HEK293 (cell line): ENCODE measurements at regions not wholly inside any gene's neighbourhood (a gene's known extent, or its start where the extent isn't known, plus 50 kb on each side); places are given as distances from the start of the nearest gene placed in this dataset.

Source experiments
- CTCF ChIA-PET: fragments of 350-600 bp; formaldehyde crosslinking; extraction: SDS; loops from one replicate; lab custom pipeline; 2021; ENCODE audit warnings: antibody characterized with exemption; lab: Yijun Ruan, JAX
- POLR2A ChIA-PET: fragments of 300-600 bp; formaldehyde crosslinking; extraction: SDS; loops from one replicate; lab custom pipeline; 2020; ENCODE audit warnings: antibody characterized with exemption, inconsistent platforms; lab: Yijun Ruan, JAX
- H3K27ac ChIP-seq: fragments of 200-500 bp; sonication (Bioruptor generic); 2 replicates; pipeline ENCODE4 v1.5.1; 2014; ENCODE audit warnings: low read depth, low read length, control low read depth, inconsistent platforms; ENCODE audit errors: extremely low read depth
- H3K36me3 ChIP-seq, 2 experiments: fragments of 200-500 bp in 1 of 2; sonication (Bioruptor generic) in 1 of 2; 1 replicate in 1 of 2; 2 replicates in 1 of 2; pipeline ENCODE4 v1.5.1; 2014 to 2017; ENCODE audit warnings: inconsistent platforms in 2 of 2, low read length in 2 of 2; ENCODE audit not compliant: control insufficient read depth in 2 of 2, insufficient read depth in 1 of 2
- H3K4me1 ChIP-seq: fragments of 200-500 bp; sonication (Bioruptor generic); 2 replicates; pipeline ENCODE4 v1.5.1; 2014; ENCODE audit warnings: mild to moderate bottlenecking, low read length, inconsistent platforms; ENCODE audit not compliant: control insufficient read depth, insufficient read depth
- H3K4me3 ChIP-seq: 2 replicates; pipeline ENCODE4 v1.5.1; 2011; ENCODE audit warnings: low read depth, mild to moderate bottlenecking, control low read depth, low read length, moderate library complexity
- H3K9me3 ChIP-seq: fragments of 200-500 bp; sonication (Bioruptor generic); 2 replicates; pipeline ENCODE4 v1.5.1; 2014; ENCODE audit warnings: low read depth, low read length, inconsistent platforms; ENCODE audit not compliant: control insufficient read depth, insufficient read depth
- EGR2 ChIP-seq: fragments of 450-650 bp; formaldehyde crosslinking; IDR thresholded peaks from 2 replicates; pipeline ENCODE4 v1.5.1; 2016; ENCODE audit warnings: low read depth, missing biosample characterization, missing genetic modification characterization
- FEZF1 ChIP-seq: fragments of 450-650 bp; formaldehyde crosslinking; IDR thresholded peaks from 2 replicates; pipeline ENCODE4 v1.5.1; 2016; ENCODE audit warnings: missing biosample characterization, missing genetic modification characterization
- PATZ1 ChIP-seq: fragments of 450-650 bp; formaldehyde crosslinking; IDR thresholded peaks from 2 replicates; pipeline ENCODE4 v1.5.1; 2016; ENCODE audit warnings: missing biosample characterization, missing genetic modification characterization
- YY1 ChIP-seq: fragments of 450-650 bp; formaldehyde crosslinking; IDR thresholded peaks from 2 replicates; pipeline ENCODE4 v1.5.1; 2018; ENCODE audit warnings: missing biosample characterization, missing genetic modification characterization
- ZBTB17 ChIP-seq: fragments of 450-650 bp; formaldehyde crosslinking; IDR thresholded peaks from 2 replicates; pipeline ENCODE4 v1.5.1; 2016; ENCODE audit warnings: missing biosample characterization, missing genetic modification characterization
- ZNF148 ChIP-seq: fragments of 450-650 bp; formaldehyde crosslinking; IDR thresholded peaks from 2 replicates; pipeline ENCODE4 v1.5.0; 2017; ENCODE audit warnings: missing biosample characterization, missing genetic modification characterization, borderline replicate concordance
- ZNF155 ChIP-seq: fragments of 450-650 bp; formaldehyde crosslinking; IDR thresholded peaks from 2 replicates; pipeline ENCODE4 v1.5.1; 2016; ENCODE audit warnings: missing biosample characterization, missing genetic modification characterization
- ZNF19 ChIP-seq: fragments of 450-650 bp; formaldehyde crosslinking; IDR thresholded peaks from 2 replicates; pipeline ENCODE4; 2016; ENCODE audit warnings: missing biosample characterization, missing genetic modification characterization, low read depth
- ZNF23 ChIP-seq: fragments of 450-650 bp; formaldehyde crosslinking; IDR thresholded peaks from 2 replicates; pipeline ENCODE4 v1.5.1; 2016; ENCODE audit warnings: missing biosample characterization, missing genetic modification characterization, borderline replicate concordance
- ZNF280D ChIP-seq: fragments of 450-650 bp; formaldehyde crosslinking; IDR thresholded peaks from 2 replicates; pipeline ENCODE4 v1.5.1; 2016; ENCODE audit warnings: missing biosample characterization, missing genetic modification characterization
- ZNF366 ChIP-seq: fragments of 450-650 bp; formaldehyde crosslinking; conservative IDR thresholded peaks from 2 replicates; pipeline ENCODE4 v1.5.1; 2016; ENCODE audit warnings: missing biosample characterization, missing genetic modification characterization
- ZNF423 ChIP-seq: fragments of 450-650 bp; formaldehyde crosslinking; IDR thresholded peaks from 2 replicates; pipeline ENCODE4 v1.5.1; 2016; ENCODE audit warnings: missing biosample characterization, missing genetic modification characterization
- ZNF48 ChIP-seq: fragments of 450-650 bp; formaldehyde crosslinking; IDR thresholded peaks from 2 replicates; pipeline ENCODE4 v1.5.1; 2016; ENCODE audit warnings: missing biosample characterization, missing genetic modification characterization
- ZNF518A ChIP-seq: fragments of 450-650 bp; formaldehyde crosslinking; conservative IDR thresholded peaks from 2 replicates; pipeline ENCODE4 v1.5.1; 2016; ENCODE audit warnings: low read depth, missing biosample characterization, missing genetic modification characterization
- ZNF530 ChIP-seq: fragments of 450-650 bp; formaldehyde crosslinking; IDR thresholded peaks from 2 replicates; pipeline ENCODE4 v1.5.1; 2016; ENCODE audit warnings: low read depth, missing biosample characterization, missing genetic modification characterization
- ZNF555 ChIP-seq: fragments of 450-650 bp; formaldehyde crosslinking; conservative IDR thresholded peaks from 2 replicates; pipeline ENCODE4 v1.5.1; 2017; ENCODE audit warnings: missing biosample characterization, mild to moderate bottlenecking, missing genetic modification characterization, inconsistent platforms
- ZNF596 ChIP-seq: fragments of 450-650 bp; IDR thresholded peaks from 2 replicates; pipeline ENCODE4 v1.5.0; 2018; ENCODE audit warnings: missing biosample characterization, mild to moderate bottlenecking, missing genetic modification characterization, moderate library complexity
- ZNF623 ChIP-seq: fragments of 450-650 bp; formaldehyde crosslinking; IDR thresholded peaks from 2 replicates; pipeline ENCODE4 v1.5.1; 2016; ENCODE audit warnings: missing biosample characterization, missing genetic modification characterization
- ZNF645 ChIP-seq: fragments of 450-650 bp; formaldehyde crosslinking; IDR thresholded peaks from 2 replicates; pipeline ENCODE4; 2016; ENCODE audit warnings: missing biosample characterization, missing genetic modification characterization
- ZNF660 ChIP-seq: fragments of 450-650 bp; IDR thresholded peaks from 2 replicates; pipeline ENCODE4 v1.5.1; 2018; ENCODE audit warnings: missing biosample characterization, mild to moderate bottlenecking, missing genetic modification characterization
- ZNF76 ChIP-seq: fragments of 450-650 bp; formaldehyde crosslinking; IDR thresholded peaks from 2 replicates; pipeline ENCODE4; 2016; ENCODE audit warnings: low read depth, missing biosample characterization, missing genetic modification characterization, borderline replicate concordance
- ZNF830 ChIP-seq: fragments of 450-650 bp; IDR thresholded peaks from 2 replicates; pipeline ENCODE4 v1.5.0; 2018; ENCODE audit warnings: missing biosample characterization, missing genetic modification characterization, low read depth, mild to moderate bottlenecking, moderate library complexity

DNA sequence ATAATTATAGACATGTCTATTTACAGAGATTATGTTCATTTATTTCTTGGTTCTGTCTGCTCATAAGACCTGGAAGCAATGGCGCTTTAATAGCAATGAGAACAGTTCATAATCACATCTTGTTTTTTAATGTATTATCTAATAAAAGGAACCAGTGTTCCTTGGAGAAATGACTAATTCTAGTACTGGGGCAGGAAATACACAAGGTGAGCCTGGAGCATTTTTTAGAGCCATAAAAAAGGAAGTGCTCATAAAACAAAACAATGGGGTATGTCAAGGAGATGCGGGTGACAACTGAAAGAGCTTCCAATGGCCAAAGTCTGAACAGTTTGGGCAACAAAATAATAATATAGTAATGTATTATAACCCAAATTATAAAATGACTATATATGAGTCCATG, 531.9 kb upstream of the CHD1 start (continued):
- TF ChIP-seq PATZ1 (tag by site-specific recombination) (no peak), ZNF623 (tag by site-specific recombination) (no peak), ZNF155 (tag by site-specific recombination) (no peak)

- Histone ChIP-seq H3K9me3 (no peaks in the 10 kb centered on the region), H3K27ac (no peak overlapping the region), H3K4me3 (no peak overlapping the region), H3K36me3 (no peaks in the 10 kb centered on the region), H3K4me1 (no peaks in the 10 kb centered on the region)
- ChIA-PET POLR2A (no interaction called here), CTCF (no interaction called here)
- TF ChIP-seq ZNF280D (tag by site-specific recombination) (no peak), ZNF596 (tag by site-specific recombination) (no peak), ZNF48 (no peak), ZNF148 (tag by site-specific recombination) (no peak), YY1 (no peak), ZNF555 (tag by site-specific recombination) (no peak), ZNF660 (tag by site-specific recombination) (no peak), ZNF518A (tag by site-specific recombination) (no peak), ZNF530 (tag by site-specific recombination) (no peak), FEZF1 (tag by site-specific recombination) (no peak), ZBTB17 (tag by site-specific recombination) (no peak), ZNF645 (no peak), ZNF23 (tag by site-specific recombination) (no peak), ZNF366 (no peak), EGR2 (tag by site-specific recombination) (no peak), ZNF76 (tag by site-specific recombination) (no peak), ZNF19 (no peak), ZNF423 (tag by site-specific recombination) (no peak), ZNF830 (no peak)
Measured at GRCh38 chr5:99453196-99453595, 524.4 kb upstream of the CHD1 start.
